ENCODE measurements at regions not wholly inside any gene's neighbourhood (a gene's known extent, or its start where the extent isn't known, plus 50 kb on each side); places are given as distances from the start of the nearest gene placed in this dataset.

- no peak overlapping the region for H3K9ac ChIP-seq (ENCODE audit: low read depth in 1 of 2, low read length in 2 of 2)
- no peaks in the 10 kb centered on the region for H3K27me3 ChIP-seq (ENCODE audit: control insufficient read depth in 1 of 2, insufficient read depth in 2 of 2, low read length in 2 of 2)
- H3K36me3 ChIP-seq (ENCODE audit: control insufficient read depth in 1 of 2, insufficient read depth in 2 of 2, low read length in 2 of 2), result no peaks in the 10 kb centered on the region
- H3K27ac ChIP-seq (ENCODE audit: low read depth, low read length), result no peak overlapping the region
- H3K9me3 ChIP-seq (ENCODE audit: control insufficient read depth in 1 of 2, low read length in 2 of 2), result no peaks in the 10 kb centered on the region
- H3K4me3 ChIP-seq (ENCODE audit: low read depth in 1 of 2, low read length in 2 of 2), result no peak overlapping the region
- H3K4me1 ChIP-seq (ENCODE audit: control insufficient read depth in 1 of 2, insufficient read depth in 2 of 2, low read length in 2 of 2), result no peaks in the 10 kb centered on the region
These were observed 102.8 kb upstream of the PROX1 start for GRCh38 chr1:213884942-213885341.

GRCh38 chr1:213887842-213888241, 99.9 kb upstream of the PROX1 start:
- H3K27me3 ChIP-seq (ENCODE audit: control insufficient read depth in 1 of 2, insufficient read depth in 2 of 2, low read length in 2 of 2), result no peaks in the 10 kb centered on the region
- no peaks in the 10 kb centered on the region for H3K4me1 ChIP-seq (ENCODE audit: control insufficient read depth in 1 of 2, insufficient read depth in 2 of 2, low read length in 2 of 2)
- no peak overlapping the region for H3K4me3 ChIP-seq (ENCODE audit: low read depth in 1 of 2, low read length in 2 of 2)

GRCh38 chr1:213891989-213892902, 95.5 kb upstream of the PROX1 start:
- H3K9ac ChIP-seq (ENCODE audit: low read depth in 1 of 2, low read length in 2 of 2), result no peak overlapping the region
- H3K27me3 ChIP-seq (ENCODE audit: control insufficient read depth in 1 of 2, insufficient read depth in 2 of 2, low read length in 2 of 2), result no peaks in the 10 kb centered on the region
- H3K27ac ChIP-seq (ENCODE audit: low read depth, low read length), result no peak overlapping the region
- no peaks in the 10 kb centered on the region for H3K4me1 ChIP-seq (ENCODE audit: control insufficient read depth in 1 of 2, insufficient read depth in 2 of 2, low read length in 2 of 2)
- H3K4me3 ChIP-seq (ENCODE audit: low read depth in 1 of 2, low read length in 2 of 2), result no peak overlapping the region
- no peaks in the 10 kb centered on the region for H3K36me3 ChIP-seq (ENCODE audit: control insufficient read depth in 1 of 2, insufficient read depth in 2 of 2, low read length in 2 of 2)
- no peaks in the 10 kb centered on the region for H3K9me3 ChIP-seq (ENCODE audit: control insufficient read depth in 1 of 2, low read length in 2 of 2)

More at GRCh38 chr1:213887842-213888241, 99.9 kb upstream of the PROX1 start:
- H3K27ac ChIP-seq (ENCODE audit: low read depth, low read length), result no peak overlapping the region
- no peak overlapping the region for H3K9ac ChIP-seq (ENCODE audit: low read depth in 1 of 2, low read length in 2 of 2)
- H3K36me3 ChIP-seq (ENCODE audit: control insufficient read depth in 1 of 2, insufficient read depth in 2 of 2, low read length in 2 of 2), result no peaks in the 10 kb centered on the region
- no peaks in the 10 kb centered on the region for H3K9me3 ChIP-seq (ENCODE audit: control insufficient read depth in 1 of 2, low read length in 2 of 2)

GRCh38 chr1:213898684-213899083, 89.1 kb upstream of the PROX1 start:
- Histone ChIP-seq H3K9me3 (ENCODE audit: control insufficient read depth in 1 of 2, low read length in 2 of 2) (no peaks in the 10 kb centered on the region), H3K4me1 (ENCODE audit: control insufficient read depth in 1 of 2, insufficient read depth in 2 of 2, low read length in 2 of 2) (no peaks in the 10 kb centered on the region), H3K36me3 (ENCODE audit: control insufficient read depth in 1 of 2, insufficient read depth in 2 of 2, low read length in 2 of 2) (no peaks in the 10 kb centered on the region), H3K9ac (ENCODE audit: low read depth in 1 of 2, low read length in 2 of 2) (no peak overlapping the region), H3K27me3 (ENCODE audit: control insufficient read depth in 1 of 2, insufficient read depth in 2 of 2, low read length in 2 of 2) (no peaks in the 10 kb centered on the region), H3K4me3 (ENCODE audit: low read depth in 1 of 2, low read length in 2 of 2) (no peak overlapping the region), H3K27ac (ENCODE audit: low read depth, low read length) (no peak overlapping the region)

GRCh38 chr1:213899413-213899812, 88.4 kb upstream of the PROX1 start:
- Histone ChIP-seq H3K27me3 (ENCODE audit: control insufficient read depth in 1 of 2, insufficient read depth in 2 of 2, low read length in 2 of 2) (no peaks in the 10 kb centered on the region), H3K36me3 (ENCODE audit: control insufficient read depth in 1 of 2, insufficient read depth in 2 of 2, low read length in 2 of 2) (no peaks in the 10 kb centered on the region), H3K27ac (ENCODE audit: low read depth, low read length) (no peak overlapping the region), H3K9me3 (ENCODE audit: control insufficient read depth in 1 of 2, low read length in 2 of 2) (no peaks in the 10 kb centered on the region), H3K4me3 (ENCODE audit: low read depth in 1 of 2, low read length in 2 of 2) (no peak overlapping the region), H3K4me1 (ENCODE audit: control insufficient read depth in 1 of 2, insufficient read depth in 2 of 2, low read length in 2 of 2) (no peaks in the 10 kb centered on the region), H3K9ac (ENCODE audit: low read depth in 1 of 2, low read length in 2 of 2) (no peak overlapping the region)

GRCh38 chr1:213905344-213905743, 82.4 kb upstream of the PROX1 start:
- Histone ChIP-seq H3K36me3 (ENCODE audit: control insufficient read depth in 1 of 2, insufficient read depth in 2 of 2, low read length in 2 of 2) (no peaks in the 10 kb centered on the region), H3K27me3 (ENCODE audit: control insufficient read depth in 1 of 2, insufficient read depth in 2 of 2, low read length in 2 of 2) (no peaks in the 10 kb centered on the region), H3K27ac (ENCODE audit: low read depth, low read length) (no peak overlapping the region), H3K9ac (ENCODE audit: low read depth in 1 of 2, low read length in 2 of 2) (no peak overlapping the region), H3K9me3 (ENCODE audit: control insufficient read depth in 1 of 2, low read length in 2 of 2) (no peaks in the 10 kb centered on the region), H3K4me3 (ENCODE audit: low read depth in 1 of 2, low read length in 2 of 2) (no peak overlapping the region), H3K4me1 (ENCODE audit: control insufficient read depth in 1 of 2, insufficient read depth in 2 of 2, low read length in 2 of 2) (no peaks in the 10 kb centered on the region)

- Histone ChIP-seq H3K4me3 (ENCODE audit: low read depth in 1 of 2, low read length in 2 of 2) (no peak overlapping the region), H3K36me3 (ENCODE audit: control insufficient read depth in 1 of 2, insufficient read depth in 2 of 2, low read length in 2 of 2) (no peaks in the 10 kb centered on the region), H3K9me3 (ENCODE audit: control insufficient read depth in 1 of 2, low read length in 2 of 2) (no peaks in the 10 kb centered on the region), H3K27me3 (ENCODE audit: control insufficient read depth in 1 of 2, insufficient read depth in 2 of 2, low read length in 2 of 2) (no peaks in the 10 kb centered on the region), H3K4me1 (ENCODE audit: control insufficient read depth in 1 of 2, insufficient read depth in 2 of 2, low read length in 2 of 2) (no peaks in the 10 kb centered on the region), H3K9ac (ENCODE audit: low read depth in 1 of 2, low read length in 2 of 2) (no peak overlapping the region), H3K27ac (ENCODE audit: low read depth, low read length) (no peak overlapping the region)
These were observed 79.3 kb upstream of the PROX1 start for GRCh38 chr1:213908521-213908920.

GRCh38 chr1:213914392-213914791, 73.4 kb upstream of the PROX1 start:
- no peak overlapping the region for H3K27ac ChIP-seq (ENCODE audit: low read depth, low read length)
- no peak overlapping the region for H3K4me3 ChIP-seq (ENCODE audit: low read depth in 1 of 2, low read length in 2 of 2)
- no peaks in the 10 kb centered on the region for H3K27me3 ChIP-seq (ENCODE audit: control insufficient read depth in 1 of 2, insufficient read depth in 2 of 2, low read length in 2 of 2)
- H3K4me1 ChIP-seq (ENCODE audit: control insufficient read depth in 1 of 2, insufficient read depth in 2 of 2, low read length in 2 of 2), result no peaks in the 10 kb centered on the region
- no peaks in the 10 kb centered on the region for H3K36me3 ChIP-seq (ENCODE audit: control insufficient read depth in 1 of 2, insufficient read depth in 2 of 2, low read length in 2 of 2)
- H3K9ac ChIP-seq (ENCODE audit: low read depth in 1 of 2, low read length in 2 of 2), result no peak overlapping the region
- H3K9me3 ChIP-seq (ENCODE audit: control insufficient read depth in 1 of 2, low read length in 2 of 2), result no peaks in the 10 kb centered on the region

GRCh38 chr1:213921311-213921710, 66.5 kb upstream of the PROX1 start:
- Histone ChIP-seq H3K9ac (ENCODE audit: low read depth in 1 of 2, low read length in 2 of 2) (no peak overlapping the region), H3K9me3 (ENCODE audit: control insufficient read depth in 1 of 2, low read length in 2 of 2) (no peaks in the 10 kb centered on the region), H3K27me3 (ENCODE audit: control insufficient read depth in 1 of 2, insufficient read depth in 2 of 2, low read length in 2 of 2) (no peaks in the 10 kb centered on the region), H3K4me1 (ENCODE audit: control insufficient read depth in 1 of 2, insufficient read depth in 2 of 2, low read length in 2 of 2) (no peaks in the 10 kb centered on the region), H3K27ac (ENCODE audit: low read depth, low read length) (no peak overlapping the region), H3K36me3 (ENCODE audit: control insufficient read depth in 1 of 2, insufficient read depth in 2 of 2, low read length in 2 of 2) (no peaks in the 10 kb centered on the region), H3K4me3 (ENCODE audit: low read depth in 1 of 2, low read length in 2 of 2) (no peak overlapping the region)

GRCh38 chr1:213921712-213922111, 66.1 kb upstream of the PROX1 start:
- H3K36me3 ChIP-seq (ENCODE audit: control insufficient read depth in 1 of 2, insufficient read depth in 2 of 2, low read length in 2 of 2), result no peaks in the 10 kb centered on the region
- H3K4me1 ChIP-seq (ENCODE audit: control insufficient read depth in 1 of 2, insufficient read depth in 2 of 2, low read length in 2 of 2), result no peaks in the 10 kb centered on the region
- H3K9ac ChIP-seq (ENCODE audit: low read depth in 1 of 2, low read length in 2 of 2), result no peak overlapping the region
- no peak overlapping the region for H3K27ac ChIP-seq (ENCODE audit: low read depth, low read length)
- H3K27me3 ChIP-seq (ENCODE audit: control insufficient read depth in 1 of 2, insufficient read depth in 2 of 2, low read length in 2 of 2), result no peaks in the 10 kb centered on the region
- H3K4me3 ChIP-seq (ENCODE audit: low read depth in 1 of 2, low read length in 2 of 2), result no peak overlapping the region
- no peaks in the 10 kb centered on the region for H3K9me3 ChIP-seq (ENCODE audit: control insufficient read depth in 1 of 2, low read length in 2 of 2)

Measured in duodenal mucosa (tissue), 2 donors.